IMR-90 (cell line): ENCODE measurements at regions not wholly inside any gene's neighbourhood (a gene's known extent, or its start where the extent isn't known, plus 50 kb on each side); places are given as distances from the start of the nearest gene placed in this dataset.

Experiments used
- CEBPB ChIP-seq: IDR thresholded peaks from 2 replicates; pipeline ENCODE4 v1.6.1; 2012; ENCODE audit warnings: low read depth, low read length, improper control_type of control experiment
- MAZ ChIP-seq: IDR thresholded peaks from 2 replicates; pipeline ENCODE4 v1.6.1; 2012; ENCODE audit warnings: low read depth, mild to moderate bottlenecking, low read length, improper control_type of control experiment, moderate library complexity, borderline replicate concordance
- NFE2L2 ChIP-seq: fragments of 150-350 bp; IDR thresholded peaks from 2 replicates; pipeline ENCODE4 v1.6.1; 2016; ENCODE audit warnings: low read depth, mild to moderate bottlenecking, low read length
- POLR2A ChIP-seq: IDR thresholded peaks from 2 replicates; pipeline ENCODE4 v1.6.1; 2012; ENCODE audit warnings: mild to moderate bottlenecking, low read depth, low read length
- RAD21 ChIP-seq: IDR thresholded peaks from 2 replicates; pipeline ENCODE4 v1.6.1; 2012; ENCODE audit warnings: low read length, improper control_type of control experiment
- SMC3 ChIP-seq: fragments of 150-350 bp; IDR thresholded peaks from 2 replicates; pipeline ENCODE4 v1.6.1; 2016; ENCODE audit warnings: low read depth, mild to moderate bottlenecking, antibody characterized with exemption, low read length, moderate library complexity
- TF ChIP-seq, protein P1 (sequence below): fragments of 150-350 bp; IDR thresholded peaks from 2 replicates; pipeline ENCODE4 v1.6.1; 2016; ENCODE audit warnings: low read depth, mild to moderate bottlenecking, low read length, moderate library complexity, borderline replicate concordance
- TF ChIP-seq, protein P2 (sequence below): conservative IDR thresholded peaks from 2 replicates; pipeline ENCODE4 v1.5.1; 2012; ENCODE audit warnings: mild to moderate bottlenecking, low read depth, low read length, improper control_type of control experiment
- TF ChIP-seq, protein P3 (sequence below): fragments of 150-350 bp; IDR thresholded peaks from 2 replicates; pipeline ENCODE4 v1.6.1; 2017; ENCODE audit warnings: mild to moderate bottlenecking, antibody characterized with exemption, low read length, low read depth

DNA sequence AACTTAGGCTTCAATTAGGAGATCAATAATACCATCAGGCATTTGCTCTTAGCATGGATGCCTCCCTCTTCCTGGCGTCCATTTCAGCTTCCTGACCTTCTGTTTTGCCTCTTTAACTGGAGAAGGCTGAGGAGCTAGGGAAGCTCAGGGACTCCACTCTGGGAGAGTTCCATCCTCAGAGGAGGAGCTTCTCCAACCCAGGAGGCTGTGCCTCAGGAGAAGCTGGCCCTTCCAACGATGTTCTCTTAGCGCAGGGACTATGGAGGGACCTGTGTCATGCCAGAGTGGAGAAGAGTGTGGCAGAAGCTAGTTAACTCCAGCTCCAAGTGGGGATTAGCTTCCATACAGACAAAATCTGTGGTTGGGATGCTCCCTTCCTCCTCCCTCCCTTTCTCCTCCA lies 58.0 kb downstream of the KCNA5 start:
- TF ChIP-seq POLR2A (no peak), CEBPB (no peak), NFE2L2 (no peak), RAD21 (no peak), SMC3 (no peak), MAZ (no peak)
- TF ChIP-seq, protein P1, sequence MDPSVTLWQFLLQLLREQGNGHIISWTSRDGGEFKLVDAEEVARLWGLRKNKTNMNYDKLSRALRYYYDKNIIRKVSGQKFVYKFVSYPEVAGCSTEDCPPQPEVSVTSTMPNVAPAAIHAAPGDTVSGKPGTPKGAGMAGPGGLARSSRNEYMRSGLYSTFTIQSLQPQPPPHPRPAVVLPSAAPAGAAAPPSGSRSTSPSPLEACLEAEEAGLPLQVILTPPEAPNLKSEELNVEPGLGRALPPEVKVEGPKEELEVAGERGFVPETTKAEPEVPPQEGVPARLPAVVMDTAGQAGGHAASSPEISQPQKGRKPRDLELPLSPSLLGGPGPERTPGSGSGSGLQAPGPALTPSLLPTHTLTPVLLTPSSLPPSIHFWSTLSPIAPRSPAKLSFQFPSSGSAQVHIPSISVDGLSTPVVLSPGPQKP, result no peak
- TF ChIP-seq, protein P2, sequence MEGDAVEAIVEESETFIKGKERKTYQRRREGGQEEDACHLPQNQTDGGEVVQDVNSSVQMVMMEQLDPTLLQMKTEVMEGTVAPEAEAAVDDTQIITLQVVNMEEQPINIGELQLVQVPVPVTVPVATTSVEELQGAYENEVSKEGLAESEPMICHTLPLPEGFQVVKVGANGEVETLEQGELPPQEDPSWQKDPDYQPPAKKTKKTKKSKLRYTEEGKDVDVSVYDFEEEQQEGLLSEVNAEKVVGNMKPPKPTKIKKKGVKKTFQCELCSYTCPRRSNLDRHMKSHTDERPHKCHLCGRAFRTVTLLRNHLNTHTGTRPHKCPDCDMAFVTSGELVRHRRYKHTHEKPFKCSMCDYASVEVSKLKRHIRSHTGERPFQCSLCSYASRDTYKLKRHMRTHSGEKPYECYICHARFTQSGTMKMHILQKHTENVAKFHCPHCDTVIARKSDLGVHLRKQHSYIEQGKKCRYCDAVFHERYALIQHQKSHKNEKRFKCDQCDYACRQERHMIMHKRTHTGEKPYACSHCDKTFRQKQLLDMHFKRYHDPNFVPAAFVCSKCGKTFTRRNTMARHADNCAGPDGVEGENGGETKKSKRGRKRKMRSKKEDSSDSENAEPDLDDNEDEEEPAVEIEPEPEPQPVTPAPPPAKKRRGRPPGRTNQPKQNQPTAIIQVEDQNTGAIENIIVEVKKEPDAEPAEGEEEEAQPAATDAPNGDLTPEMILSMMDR, result no peak
- TF ChIP-seq, protein P3, sequence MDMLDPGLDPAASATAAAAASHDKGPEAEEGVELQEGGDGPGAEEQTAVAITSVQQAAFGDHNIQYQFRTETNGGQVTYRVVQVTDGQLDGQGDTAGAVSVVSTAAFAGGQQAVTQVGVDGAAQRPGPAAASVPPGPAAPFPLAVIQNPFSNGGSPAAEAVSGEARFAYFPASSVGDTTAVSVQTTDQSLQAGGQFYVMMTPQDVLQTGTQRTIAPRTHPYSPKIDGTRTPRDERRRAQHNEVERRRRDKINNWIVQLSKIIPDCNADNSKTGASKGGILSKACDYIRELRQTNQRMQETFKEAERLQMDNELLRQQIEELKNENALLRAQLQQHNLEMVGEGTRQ, result no peak
